ENCODE measurements at regions not wholly inside any gene's neighbourhood (a gene's known extent, or its start where the extent isn't known, plus 50 kb on each side); places are given as distances from the start of the nearest gene placed in this dataset.

DNA sequence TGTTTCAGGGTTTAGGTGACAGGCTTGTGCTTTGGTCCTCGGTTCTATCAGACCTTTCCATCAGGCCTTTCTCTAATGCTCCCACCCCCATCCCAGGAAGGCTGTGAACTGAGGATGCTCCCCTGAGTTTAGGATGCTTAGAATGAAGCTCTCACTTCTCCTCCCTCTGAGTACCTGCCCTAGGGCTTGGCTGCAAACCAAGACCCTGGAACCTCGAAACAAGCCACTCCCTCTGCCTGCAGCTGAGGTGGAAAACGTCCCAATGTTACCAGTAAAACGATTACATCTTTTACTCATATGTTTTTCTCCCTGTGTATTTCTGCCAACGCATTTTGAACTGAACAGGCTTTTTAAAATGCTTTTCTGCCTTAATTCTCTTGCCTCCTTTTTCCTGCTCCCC, 54.5 kb upstream of the BMAL1 start:
- no peak for DNase-seq

DNA sequence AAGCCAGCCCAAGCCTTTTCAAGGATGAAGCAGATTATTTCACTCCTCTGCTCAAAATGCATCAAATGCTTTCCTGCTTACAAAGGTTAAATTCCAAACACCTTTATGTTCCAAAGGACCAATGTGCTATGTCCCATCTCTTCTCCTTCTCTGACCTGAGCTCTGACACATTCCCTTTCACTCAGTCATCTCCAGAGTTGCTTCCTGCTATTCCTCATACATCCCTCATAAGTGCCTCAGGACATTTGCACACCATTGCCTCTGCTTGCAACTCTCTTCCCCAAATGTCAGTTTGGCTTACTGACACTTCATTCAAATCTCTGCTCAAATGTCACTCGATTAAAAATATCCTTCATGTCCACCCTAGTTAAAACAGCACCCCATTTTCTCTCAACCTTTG, 53.3 kb upstream of the BMAL1 start:
- no peak for DNase-seq

- no peak for DNase-seq
Observed at GRCh38 chr11:13225038-13226001, 52.3 kb upstream of the BMAL1 start.

- DNase-seq: no peak
Observed at GRCh38 chr11:13227676-13228255, 49.8 kb upstream of the BMAL1 start.
